ENCODE measurements at regions not wholly inside any gene's neighbourhood (a gene's known extent, or its start where the extent isn't known, plus 50 kb on each side); places are given as distances from the start of the nearest gene placed in this dataset.
A peak's percentile ranks its signal among the peaks of the same experiment; 100 is the strongest.

DNA sequence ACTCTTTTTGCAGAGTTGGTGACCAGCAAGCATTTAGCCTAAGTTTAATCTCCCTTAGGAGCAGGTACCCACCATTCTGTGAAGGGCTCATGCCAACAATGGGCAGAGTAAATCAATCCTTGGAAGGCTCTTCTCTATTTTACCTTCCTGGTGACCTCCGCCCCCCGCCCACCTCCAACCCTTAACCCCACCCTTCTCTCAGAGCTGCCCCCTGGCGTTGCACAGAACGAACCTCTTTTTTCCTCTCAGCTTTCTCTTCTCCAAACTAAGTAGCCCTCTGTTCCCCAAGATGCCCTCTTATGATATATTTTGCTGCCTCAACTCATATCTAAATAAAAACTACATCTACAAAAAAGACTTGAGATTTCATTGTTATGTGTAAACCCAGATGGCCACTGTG, 186.8 kb downstream of the SEC16B start:
- H3K27me3 ChIP-seq (ENCODE audit: control insufficient read depth, insufficient read depth, low read length): 0 out of 2 replicates have a peak, but pooled peaks cover 4% of the 10 kb centered on the region
- no peak overlapping the region for H3K27ac ChIP-seq (ENCODE audit: low read length)
- intact Hi-C loops (cut with micrococcal nuclease; ENCODE audit: unreplicated experiment) (loop anchor here (5.0 to 10.0 kb wide), 3 partner anchors 164 to 888 kb away; no protein-coding TSS in a partner anchor), in situ Hi-C loops (cut with HindIII; ENCODE audit: low pct_unique_long_range_greater_than_20kb, low sequenced_read_pairs) (no loop called here)
- TF ChIP-seq CTCF (IDR thresholded peaks at IDR 0.05): peak; percentile 36
- no peak for TF ChIP-seq TCF7L2 (IDR thresholded peaks at IDR 0.05; ENCODE audit: low read depth, low read length)
- DNase-seq (ENCODE audit: low read depth, low spot score): no peak
- ChIA-PET CTCF (interaction anchor here (0.7 kb wide), 2 partner anchors 10 to 50 kb away, joined by 5 read pairs; no protein-coding TSS in a partner anchor), POLR2A (no interaction called here)
- no TSS peak for BruUV-seq (replicated peaks)
- no peaks in the 10 kb centered on the region for H3K36me3 ChIP-seq (ENCODE audit: control insufficient read depth, insufficient read depth, low read length)
- H3K4me1 ChIP-seq (ENCODE audit: control insufficient read depth, insufficient read depth, low read length): no peaks in the 10 kb centered on the region
- no peaks in the 10 kb centered on the region for H3K9me3 ChIP-seq (ENCODE audit: control insufficient read depth, insufficient read depth, low read depth, low read length)
- H3K4me3 ChIP-seq (ENCODE audit: low read depth in 2 of 2, low read length in 2 of 2): no peak overlapping the region
- no peak for ATAC-seq

GRCh38 chr1:177780096-177780700, 189.7 kb downstream of the SEC16B start:
- Histone ChIP-seq H3K36me3 (ENCODE audit: control insufficient read depth, insufficient read depth, low read length) (no peaks in the 10 kb centered on the region), H3K27me3 (ENCODE audit: control insufficient read depth, insufficient read depth, low read length) (0 out of 2 replicates have a peak, but pooled peaks cover 4% of the 10 kb centered on the region), H3K4me1 (ENCODE audit: control insufficient read depth, insufficient read depth, low read length) (no peaks in the 10 kb centered on the region), H3K27ac (ENCODE audit: low read length) (no peak overlapping the region), H3K4me3 (ENCODE audit: low read depth in 2 of 2, low read length in 2 of 2) (no peak overlapping the region), H3K9me3 (ENCODE audit: control insufficient read depth, insufficient read depth, low read depth, low read length) (no peaks in the 10 kb centered on the region)
- BruUV-seq (replicated peaks): no TSS peak
- in situ Hi-C loops (cut with HindIII; ENCODE audit: low pct_unique_long_range_greater_than_20kb, low sequenced_read_pairs) (no loop called here), intact Hi-C loops (cut with micrococcal nuclease; ENCODE audit: unreplicated experiment) (loop anchor here (5.0 to 10.0 kb wide), 3 partner anchors 167 to 885 kb away; no protein-coding TSS in a partner anchor)
- ATAC-seq: peak; percentile 83
- ChIA-PET CTCF (interaction anchor here (0.6 kb wide), 1 partner anchor 568 kb away, joined by 5 read pairs; no protein-coding TSS in a partner anchor), POLR2A (no interaction called here)
- TF ChIP-seq, protein P1, sequence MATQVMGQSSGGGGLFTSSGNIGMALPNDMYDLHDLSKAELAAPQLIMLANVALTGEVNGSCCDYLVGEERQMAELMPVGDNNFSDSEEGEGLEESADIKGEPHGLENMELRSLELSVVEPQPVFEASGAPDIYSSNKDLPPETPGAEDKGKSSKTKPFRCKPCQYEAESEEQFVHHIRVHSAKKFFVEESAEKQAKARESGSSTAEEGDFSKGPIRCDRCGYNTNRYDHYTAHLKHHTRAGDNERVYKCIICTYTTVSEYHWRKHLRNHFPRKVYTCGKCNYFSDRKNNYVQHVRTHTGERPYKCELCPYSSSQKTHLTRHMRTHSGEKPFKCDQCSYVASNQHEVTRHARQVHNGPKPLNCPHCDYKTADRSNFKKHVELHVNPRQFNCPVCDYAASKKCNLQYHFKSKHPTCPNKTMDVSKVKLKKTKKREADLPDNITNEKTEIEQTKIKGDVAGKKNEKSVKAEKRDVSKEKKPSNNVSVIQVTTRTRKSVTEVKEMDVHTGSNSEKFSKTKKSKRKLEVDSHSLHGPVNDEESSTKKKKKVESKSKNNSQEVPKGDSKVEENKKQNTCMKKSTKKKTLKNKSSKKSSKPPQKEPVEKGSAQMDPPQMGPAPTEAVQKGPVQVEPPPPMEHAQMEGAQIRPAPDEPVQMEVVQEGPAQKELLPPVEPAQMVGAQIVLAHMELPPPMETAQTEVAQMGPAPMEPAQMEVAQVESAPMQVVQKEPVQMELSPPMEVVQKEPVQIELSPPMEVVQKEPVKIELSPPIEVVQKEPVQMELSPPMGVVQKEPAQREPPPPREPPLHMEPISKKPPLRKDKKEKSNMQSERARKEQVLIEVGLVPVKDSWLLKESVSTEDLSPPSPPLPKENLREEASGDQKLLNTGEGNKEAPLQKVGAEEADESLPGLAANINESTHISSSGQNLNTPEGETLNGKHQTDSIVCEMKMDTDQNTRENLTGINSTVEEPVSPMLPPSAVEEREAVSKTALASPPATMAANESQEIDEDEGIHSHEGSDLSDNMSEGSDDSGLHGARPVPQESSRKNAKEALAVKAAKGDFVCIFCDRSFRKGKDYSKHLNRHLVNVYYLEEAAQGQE (IDR thresholded peaks at IDR 0.05; ENCODE audit: insufficient read depth in 1 of 2, low read depth in 2 of 2, low read length in 1 of 2): no peak
- TF ChIP-seq CTCF (IDR thresholded peaks at IDR 0.05): peak; percentile 71
- DNase-seq (ENCODE audit: low read depth, low spot score): peak; percentile 20

Measured in Panc1 (cell line).